ENCODE measurements at regions not wholly inside any gene's neighbourhood (a gene's known extent, or its start where the extent isn't known, plus 50 kb on each side); places are given as distances from the start of the nearest gene placed in this dataset.

DNA sequence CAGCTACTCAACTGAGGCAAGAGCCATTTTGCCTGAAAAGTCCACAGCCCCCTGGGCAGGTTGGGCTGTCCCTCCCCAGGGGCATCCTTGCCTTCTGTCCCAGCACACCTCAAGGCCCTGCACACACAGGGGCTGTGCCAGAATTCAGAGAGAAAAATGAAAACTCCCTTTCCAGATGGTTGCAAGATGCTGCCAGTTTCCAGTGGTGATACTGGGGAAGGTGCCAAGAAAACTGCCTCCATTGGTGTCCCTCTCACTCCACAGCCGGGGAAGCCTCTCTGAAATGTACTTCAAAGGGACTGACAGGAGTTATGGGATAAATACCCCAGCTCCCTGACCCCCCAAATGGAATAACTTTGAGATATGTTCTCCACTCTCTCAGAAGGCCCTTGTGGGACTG lies 154.2 kb upstream of the MAFB start:
- no peak overlapping the region for H3K4me3 ChIP-seq (ENCODE audit: low read depth, low read length)
- no peak for DNase-seq (ENCODE audit: low read depth)
- TF ChIP-seq, protein P1, sequence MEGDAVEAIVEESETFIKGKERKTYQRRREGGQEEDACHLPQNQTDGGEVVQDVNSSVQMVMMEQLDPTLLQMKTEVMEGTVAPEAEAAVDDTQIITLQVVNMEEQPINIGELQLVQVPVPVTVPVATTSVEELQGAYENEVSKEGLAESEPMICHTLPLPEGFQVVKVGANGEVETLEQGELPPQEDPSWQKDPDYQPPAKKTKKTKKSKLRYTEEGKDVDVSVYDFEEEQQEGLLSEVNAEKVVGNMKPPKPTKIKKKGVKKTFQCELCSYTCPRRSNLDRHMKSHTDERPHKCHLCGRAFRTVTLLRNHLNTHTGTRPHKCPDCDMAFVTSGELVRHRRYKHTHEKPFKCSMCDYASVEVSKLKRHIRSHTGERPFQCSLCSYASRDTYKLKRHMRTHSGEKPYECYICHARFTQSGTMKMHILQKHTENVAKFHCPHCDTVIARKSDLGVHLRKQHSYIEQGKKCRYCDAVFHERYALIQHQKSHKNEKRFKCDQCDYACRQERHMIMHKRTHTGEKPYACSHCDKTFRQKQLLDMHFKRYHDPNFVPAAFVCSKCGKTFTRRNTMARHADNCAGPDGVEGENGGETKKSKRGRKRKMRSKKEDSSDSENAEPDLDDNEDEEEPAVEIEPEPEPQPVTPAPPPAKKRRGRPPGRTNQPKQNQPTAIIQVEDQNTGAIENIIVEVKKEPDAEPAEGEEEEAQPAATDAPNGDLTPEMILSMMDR (IDR thresholded peaks at IDR 0.05; ENCODE audit: low read depth, low read length, missing control alignments), result no peak

GRCh38 chr20:40844332-40844731 lies 155.3 kb upstream of the MAFB start:
- no peak for DNase-seq (ENCODE audit: low read depth)
- TF ChIP-seq, protein P1 (IDR thresholded peaks at IDR 0.05; ENCODE audit: low read depth, low read length, missing control alignments), result no peak
- H3K4me3 ChIP-seq (ENCODE audit: low read depth, low read length), result no peak overlapping the region

GRCh38 chr20:40848096-40848495 lies 159.1 kb upstream of the MAFB start:
- DNase-seq (ENCODE audit: low read depth), result no peak
- TF ChIP-seq, protein P1 (IDR thresholded peaks at IDR 0.05; ENCODE audit: low read depth, low read length, missing control alignments), result no peak
- no peak overlapping the region for H3K4me3 ChIP-seq (ENCODE audit: low read depth, low read length)

- TF ChIP-seq, protein P1 (IDR thresholded peaks at IDR 0.05; ENCODE audit: low read depth, low read length, missing control alignments), result no peak
- no peak for DNase-seq (ENCODE audit: low read depth)
- no peak overlapping the region for H3K4me3 ChIP-seq (ENCODE audit: low read depth, low read length)
Observed at GRCh38 chr20:40848526-40848925, 159.5 kb upstream of the MAFB start.

- H3K4me3 ChIP-seq (ENCODE audit: low read depth, low read length), result no peak overlapping the region
- no peak for DNase-seq (ENCODE audit: low read depth)
- TF ChIP-seq, protein P1 (IDR thresholded peaks at IDR 0.05; ENCODE audit: low read depth, low read length, missing control alignments), result no peak
Observed at GRCh38 chr20:40849456-40849855, 160.4 kb upstream of the MAFB start.

DNA sequence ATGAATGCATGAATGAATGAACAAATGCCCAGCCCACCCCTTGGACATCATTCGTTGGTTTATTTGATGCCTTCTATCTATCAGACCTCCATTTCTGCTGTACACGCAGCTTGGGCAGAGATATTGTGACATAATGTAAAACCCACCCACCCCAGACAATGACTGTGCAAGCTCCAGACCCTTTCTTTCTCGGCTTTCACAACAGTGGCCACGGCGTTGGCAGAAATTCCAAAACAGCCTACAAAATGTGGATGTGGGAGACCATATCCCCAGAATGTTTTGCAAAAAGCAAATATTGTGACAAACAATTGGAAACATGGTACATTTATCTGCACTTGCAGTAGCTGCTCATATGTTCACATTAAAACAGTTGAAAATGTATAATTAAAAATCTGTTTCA lies 162.0 kb upstream of the MAFB start:
- H3K4me3 ChIP-seq (ENCODE audit: low read depth, low read length), result no peak overlapping the region
- TF ChIP-seq, protein P1 (IDR thresholded peaks at IDR 0.05; ENCODE audit: low read depth, low read length, missing control alignments), result no peak
- DNase-seq (ENCODE audit: low read depth), result no peak

- no peak for DNase-seq (ENCODE audit: low read depth)
- TF ChIP-seq, protein P1 (IDR thresholded peaks at IDR 0.05; ENCODE audit: low read depth, low read length, missing control alignments), result no peak
- H3K4me3 ChIP-seq (ENCODE audit: low read depth, low read length), result no peak overlapping the region
Observed at GRCh38 chr20:40855269-40855668, 166.2 kb upstream of the MAFB start.
